ENCODE measurements at regions not wholly inside any gene's neighbourhood (a gene's known extent, or its start where the extent isn't known, plus 50 kb on each side); places are given as distances from the start of the nearest gene placed in this dataset.

DNA sequence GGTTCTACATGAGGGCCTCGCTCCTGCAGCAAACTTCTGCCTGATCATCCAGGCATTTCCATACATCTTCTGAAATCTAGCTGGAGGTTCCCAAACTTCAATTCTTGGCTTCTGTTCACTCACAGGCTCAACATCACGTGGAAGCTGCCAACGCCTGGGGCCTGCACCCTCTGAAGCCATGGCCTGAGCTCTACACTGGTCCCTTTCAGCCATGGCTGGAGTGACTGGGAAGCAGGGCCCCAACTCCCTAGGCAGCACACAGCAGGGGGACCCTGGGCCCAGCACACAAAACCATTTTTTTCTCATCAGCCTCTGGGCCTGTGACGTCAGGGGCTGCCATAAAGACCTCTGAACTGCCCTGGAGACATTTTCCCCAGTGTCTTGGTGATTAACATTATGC, 542.7 kb downstream of the TLL1 start:
- TF ChIP-seq, protein P1, sequence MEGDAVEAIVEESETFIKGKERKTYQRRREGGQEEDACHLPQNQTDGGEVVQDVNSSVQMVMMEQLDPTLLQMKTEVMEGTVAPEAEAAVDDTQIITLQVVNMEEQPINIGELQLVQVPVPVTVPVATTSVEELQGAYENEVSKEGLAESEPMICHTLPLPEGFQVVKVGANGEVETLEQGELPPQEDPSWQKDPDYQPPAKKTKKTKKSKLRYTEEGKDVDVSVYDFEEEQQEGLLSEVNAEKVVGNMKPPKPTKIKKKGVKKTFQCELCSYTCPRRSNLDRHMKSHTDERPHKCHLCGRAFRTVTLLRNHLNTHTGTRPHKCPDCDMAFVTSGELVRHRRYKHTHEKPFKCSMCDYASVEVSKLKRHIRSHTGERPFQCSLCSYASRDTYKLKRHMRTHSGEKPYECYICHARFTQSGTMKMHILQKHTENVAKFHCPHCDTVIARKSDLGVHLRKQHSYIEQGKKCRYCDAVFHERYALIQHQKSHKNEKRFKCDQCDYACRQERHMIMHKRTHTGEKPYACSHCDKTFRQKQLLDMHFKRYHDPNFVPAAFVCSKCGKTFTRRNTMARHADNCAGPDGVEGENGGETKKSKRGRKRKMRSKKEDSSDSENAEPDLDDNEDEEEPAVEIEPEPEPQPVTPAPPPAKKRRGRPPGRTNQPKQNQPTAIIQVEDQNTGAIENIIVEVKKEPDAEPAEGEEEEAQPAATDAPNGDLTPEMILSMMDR (IDR thresholded peaks at IDR 0.05), result no peak
- peaks cover 4% of the 10 kb centered on the region for H3K9me3 ChIP-seq
- intact Hi-C loops (cut with DNase I), result no loop called here
- no peak for DNase-seq
- H3K4me3 ChIP-seq, result no peak overlapping the region
- H3K27ac ChIP-seq, result no peak overlapping the region
- H3K4me1 ChIP-seq, result no peaks in the 10 kb centered on the region
- no peak for ATAC-seq
- no peaks in the 10 kb centered on the region for H3K27me3 ChIP-seq (ENCODE audit: low read depth)
- no peaks in the 10 kb centered on the region for H3K36me3 ChIP-seq

DNA sequence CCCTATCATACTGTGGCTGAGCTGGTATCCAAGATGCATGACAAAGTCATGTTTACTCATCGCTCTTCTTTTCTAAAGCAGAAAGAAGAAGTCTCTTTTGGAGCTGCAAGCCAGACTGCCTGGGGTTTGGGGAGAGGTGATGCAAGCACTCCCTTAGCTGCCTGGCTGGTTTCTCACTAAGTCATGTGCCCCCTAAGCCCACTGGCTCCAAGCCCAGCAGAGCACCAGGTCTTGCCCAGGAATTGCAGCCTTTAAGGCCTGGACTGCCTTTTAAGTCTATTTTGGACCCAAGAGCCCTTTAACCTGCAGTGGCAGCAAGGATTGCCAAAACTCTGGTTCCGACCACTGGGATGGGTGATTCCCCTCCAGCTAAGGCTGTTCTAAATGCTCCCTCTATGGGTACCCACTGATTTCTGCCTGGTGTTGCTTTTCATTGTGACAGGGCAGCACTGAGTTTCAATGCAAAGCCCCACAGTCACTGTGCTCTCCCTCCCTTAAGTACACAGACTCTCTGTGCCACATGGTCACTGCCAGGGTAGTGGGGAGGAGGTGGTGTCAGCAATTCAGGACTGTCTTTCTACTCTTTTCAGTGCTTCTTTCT, 548.6 kb downstream of the TLL1 start:
- ATAC-seq, result no peak
- TF ChIP-seq, protein P1 (IDR thresholded peaks at IDR 0.05), result no peak
- no peak for DNase-seq
- H3K27ac ChIP-seq, result no peak overlapping the region
- H3K9me3 ChIP-seq, result peaks cover 4% of the 10 kb centered on the region
- H3K27me3 ChIP-seq (ENCODE audit: low read depth), result no peaks in the 10 kb centered on the region
- H3K36me3 ChIP-seq, result no peaks in the 10 kb centered on the region
- intact Hi-C loops (cut with DNase I), result no loop called here
- no peak overlapping the region for H3K4me3 ChIP-seq
- H3K4me1 ChIP-seq, result no peaks in the 10 kb centered on the region

DNA sequence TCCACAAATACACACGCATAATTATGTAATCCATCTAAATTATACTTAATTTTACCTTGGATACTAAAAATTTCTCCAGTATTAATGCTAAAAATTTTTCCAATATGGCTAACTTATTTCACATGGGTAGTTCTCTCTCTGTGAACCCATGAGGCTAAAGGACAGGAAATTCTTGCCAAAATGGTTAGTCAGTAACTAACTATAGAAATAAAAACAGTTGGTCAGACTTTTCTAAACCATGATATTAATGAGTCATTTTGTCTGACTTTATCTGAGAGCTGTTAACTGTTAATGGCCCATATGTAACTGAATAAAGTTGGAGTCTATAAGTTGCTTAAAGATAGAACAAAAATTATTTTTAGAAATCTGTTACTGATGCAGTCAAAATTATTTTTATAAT, 549.4 kb downstream of the TLL1 start:
- H3K4me1 ChIP-seq, result no peaks in the 10 kb centered on the region
- no peaks in the 10 kb centered on the region for H3K36me3 ChIP-seq
- TF ChIP-seq, protein P1 (IDR thresholded peaks at IDR 0.05), result no peak
- intact Hi-C loops (cut with DNase I), result no loop called here
- H3K9me3 ChIP-seq, result peaks cover 4% of the 10 kb centered on the region
- no peak overlapping the region for H3K27ac ChIP-seq
- no peak overlapping the region for H3K4me3 ChIP-seq
- ATAC-seq (no peak), DNase-seq (no peak)
- no peaks in the 10 kb centered on the region for H3K27me3 ChIP-seq (ENCODE audit: low read depth)

DNA sequence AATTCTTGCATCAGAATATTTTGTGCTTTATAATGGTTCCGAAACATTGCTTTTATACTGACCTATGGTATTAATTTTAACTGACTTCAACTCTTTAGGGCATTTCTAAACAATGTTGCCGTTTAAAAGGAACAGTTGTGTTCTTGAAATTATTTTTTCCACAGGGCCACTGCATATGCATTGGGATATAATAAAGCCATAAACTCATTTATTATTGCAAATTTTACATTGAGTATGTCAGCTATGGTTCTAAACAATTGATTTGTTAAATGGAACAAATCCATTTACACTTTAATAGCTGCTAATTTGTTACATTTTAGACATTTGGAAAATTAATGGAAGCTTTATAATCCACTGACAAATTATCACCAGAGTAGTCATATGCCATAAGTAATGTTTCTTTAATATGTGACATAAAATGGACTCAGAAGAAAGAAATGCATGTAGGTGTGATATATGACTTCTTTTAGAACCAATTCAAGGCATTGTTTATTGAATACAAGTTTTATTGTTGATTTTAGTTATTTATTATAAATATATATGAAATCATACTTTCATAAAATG, 553.3 kb downstream of the TLL1 start:
- TF ChIP-seq, protein P1 (IDR thresholded peaks at IDR 0.05), result no peak
- Histone ChIP-seq H3K4me1 (no peaks in the 10 kb centered on the region), H3K27ac (no peak overlapping the region), H3K4me3 (no peak overlapping the region), H3K27me3 (ENCODE audit: low read depth) (no peaks in the 10 kb centered on the region), H3K36me3 (no peaks in the 10 kb centered on the region), H3K9me3 (no peaks in the 10 kb centered on the region)
- intact Hi-C loops (cut with DNase I), result no loop called here
- DNase-seq (no peak), ATAC-seq (no peak)

DNA sequence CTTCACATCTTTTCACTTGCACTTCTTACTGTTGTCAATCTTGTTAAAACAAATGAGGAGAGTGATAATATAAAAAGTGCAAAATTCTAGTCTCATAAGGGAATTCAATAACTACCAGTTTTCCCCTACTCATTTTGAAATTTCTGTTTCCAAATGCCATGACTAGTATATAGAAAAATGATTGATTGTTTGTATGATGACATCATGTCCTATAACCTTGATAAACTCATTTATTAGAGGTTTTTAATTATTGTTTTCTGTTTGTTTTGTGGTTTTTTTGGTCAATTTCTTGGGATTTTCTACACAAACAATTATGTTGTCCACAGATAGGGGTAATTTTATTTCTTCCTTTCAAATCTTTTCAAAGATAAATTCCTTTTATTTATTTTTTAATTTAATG, 559.1 kb downstream of the TLL1 start:
- Histone ChIP-seq H3K9me3 (no peaks in the 10 kb centered on the region), H3K27ac (no peak overlapping the region), H3K4me3 (no peak overlapping the region), H3K27me3 (ENCODE audit: low read depth) (no peaks in the 10 kb centered on the region), H3K4me1 (no peaks in the 10 kb centered on the region), H3K36me3 (no peaks in the 10 kb centered on the region)
- intact Hi-C loops (cut with DNase I), result no loop called here
- ATAC-seq (no peak), DNase-seq (no peak)
- TF ChIP-seq, protein P1 (IDR thresholded peaks at IDR 0.05), result no peak
